Caco-2 (cell line): ENCODE measurements at regions not wholly inside any gene's neighbourhood (a gene's known extent, or its start where the extent isn't known, plus 50 kb on each side); places are given as distances from the start of the nearest gene placed in this dataset.
"Not testable (repeated sequence)": the region's sequence is repeated elsewhere in the genome, so short reads cannot be mapped to it uniquely, and the experiment has no call there.

Source experiments
- BruUV-seq: library from RNA; stranded (reverse); fragments of 400-500 nt; replicated peaks from 2 replicates; lab custom pipeline; 2021; lab: Mats Ljungman, UMichigan
- CTCF ChIA-PET: fragments of 300-600 bp; sonication (Branson Sonifier 250); formaldehyde crosslinking; loops from one replicate; lab custom pipeline; 2022; ENCODE audit warnings: antibody characterized with exemption; lab: Charles Lee
- POLR2A ChIA-PET: fragments of 300-600 bp; sonication (Branson Sonifier 250); formaldehyde crosslinking; loops from one replicate; lab custom pipeline; 2022; ENCODE audit warnings: antibody characterized with exemption; lab: Charles Lee
- DNase-seq, 2 experiments: peaks; one replicate each; pipeline versions ENCODE4 v3.0.0 to v3.0.0-alpha.2; 2020 to 2022
- H3K27me3 ChIP-seq: replicated peaks from 2 replicates; pipeline ENCODE4 v1.6.0; 2011; ENCODE audit warnings: low read length; ENCODE audit not compliant: control insufficient read depth, insufficient read depth
- H3K36me3 ChIP-seq: 2 replicates; pipeline ENCODE4 v1.5.1; 2011; ENCODE audit warnings: low read length; ENCODE audit not compliant: control insufficient read depth, insufficient read depth
- H3K4me1 ChIP-seq: fragments of 250-450 bp; sonication (Bioruptor Pico); 2 replicates; pipeline ENCODE4 v1.5.1; 2020; ENCODE audit warnings: mild to moderate bottlenecking
- H3K4me3 ChIP-seq: 2 replicates; pipeline ENCODE4 v1.5.1; 2011; ENCODE audit warnings: low read depth, mild to moderate bottlenecking, control low read depth, low read length
- H3K9me3 ChIP-seq: fragments of 250-450 bp; sonication (Bioruptor Pico); 2 replicates; pipeline ENCODE4 v1.5.1; 2020; ENCODE audit warnings: mild to moderate bottlenecking, moderate library complexity
- H3K27ac Mint-ChIP-seq: one replicate; pipeline ENCODE4 v1.8.0; 2022; ENCODE audit warnings: mixed read lengths; ENCODE audit not compliant: unreplicated experiment
- H3K27me3 Mint-ChIP-seq: one replicate; pipeline ENCODE4 v1.8.0; 2022; ENCODE audit warnings: mixed read lengths; ENCODE audit not compliant: insufficient read depth, unreplicated experiment
- H3K36me3 Mint-ChIP-seq: one replicate; pipeline ENCODE4 v1.8.0; 2022; ENCODE audit warnings: mild to moderate bottlenecking, mixed read lengths; ENCODE audit not compliant: insufficient read depth, unreplicated experiment
- H3K4me1 Mint-ChIP-seq: one replicate; pipeline ENCODE4 v1.8.0; 2022; ENCODE audit warnings: low read depth, mixed read lengths; ENCODE audit not compliant: unreplicated experiment
- H3K4me3 Mint-ChIP-seq: one replicate; pipeline ENCODE4 v1.8.0; 2022; ENCODE audit warnings: mild to moderate bottlenecking, moderate library complexity, mixed read lengths; ENCODE audit not compliant: unreplicated experiment
- H3K9me3 Mint-ChIP-seq: one replicate; pipeline ENCODE4 v1.8.0; 2022; ENCODE audit warnings: mixed read lengths; ENCODE audit not compliant: unreplicated experiment
- intact Hi-C: fragments of 100-400 bp; cut with micrococcal nuclease; formaldehyde crosslinking; loops from one replicate; pipeline ENCODE4 v1.10.0; 2022; ENCODE audit not compliant: unreplicated experiment

GRCh38 chr4:49161111-49161541 lies 175.1 kb downstream of the CWH43 start:
- H3K27me3 Mint-ChIP-seq, H3K9me3 Mint-ChIP-seq, H3K9me3 ChIP-seq, H3K36me3 ChIP-seq, DNase-seq, CTCF ChIA-PET, H3K27me3 ChIP-seq, H3K36me3 Mint-ChIP-seq, BruUV-seq, H3K4me1 Mint-ChIP-seq, intact Hi-C loops, H3K4me3 ChIP-seq, H3K4me3 Mint-ChIP-seq, POLR2A ChIA-PET, H3K27ac Mint-ChIP-seq, H3K4me1 ChIP-seq: not testable (repeated sequence)

GRCh38 chr4:49164916-49165315 lies 178.8 kb downstream of the CWH43 start:
- H3K4me3 ChIP-seq, H3K4me1 Mint-ChIP-seq, DNase-seq, POLR2A ChIA-PET, H3K27me3 ChIP-seq, CTCF ChIA-PET, H3K9me3 Mint-ChIP-seq, BruUV-seq, H3K27me3 Mint-ChIP-seq, H3K4me1 ChIP-seq, H3K9me3 ChIP-seq, H3K36me3 Mint-ChIP-seq, intact Hi-C loops, H3K27ac Mint-ChIP-seq, H3K4me3 Mint-ChIP-seq, H3K36me3 ChIP-seq: not testable (repeated sequence)

GRCh38 chr4:49177847-49178246 lies 191.8 kb downstream of the CWH43 start:
- H3K4me1 Mint-ChIP-seq, H3K36me3 Mint-ChIP-seq, H3K27ac Mint-ChIP-seq, POLR2A ChIA-PET, H3K36me3 ChIP-seq, H3K9me3 ChIP-seq, H3K27me3 ChIP-seq, BruUV-seq, H3K4me3 Mint-ChIP-seq, H3K27me3 Mint-ChIP-seq, intact Hi-C loops, DNase-seq, H3K4me3 ChIP-seq, CTCF ChIA-PET, H3K4me1 ChIP-seq: not testable (repeated sequence)
- H3K9me3 Mint-ChIP-seq, result peaks cover 12% of the 10 kb centered on the region

- H3K36me3 ChIP-seq, H3K9me3 Mint-ChIP-seq, H3K4me3 Mint-ChIP-seq, CTCF ChIA-PET, H3K27me3 Mint-ChIP-seq, intact Hi-C loops, DNase-seq, POLR2A ChIA-PET, H3K4me1 ChIP-seq, H3K27me3 ChIP-seq, BruUV-seq, H3K9me3 ChIP-seq, H3K4me3 ChIP-seq, H3K4me1 Mint-ChIP-seq, H3K36me3 Mint-ChIP-seq, H3K27ac Mint-ChIP-seq: not testable (repeated sequence)
Observed at GRCh38 chr4:49181088-49181487, 195.0 kb downstream of the CWH43 start.

GRCh38 chr4:49211396-49212194 lies 225.5 kb downstream of the CWH43 start:
- DNase-seq, H3K36me3 Mint-ChIP-seq, H3K36me3 ChIP-seq, H3K4me3 ChIP-seq, H3K27ac Mint-ChIP-seq, H3K4me1 Mint-ChIP-seq, H3K4me1 ChIP-seq, CTCF ChIA-PET, intact Hi-C loops, H3K27me3 Mint-ChIP-seq, POLR2A ChIA-PET, BruUV-seq, H3K27me3 ChIP-seq, H3K9me3 ChIP-seq, H3K9me3 Mint-ChIP-seq, H3K4me3 Mint-ChIP-seq: not testable (repeated sequence)

- BruUV-seq, H3K36me3 ChIP-seq, H3K27me3 Mint-ChIP-seq, H3K27me3 ChIP-seq, intact Hi-C loops, CTCF ChIA-PET, H3K4me1 ChIP-seq, DNase-seq, H3K9me3 ChIP-seq, H3K9me3 Mint-ChIP-seq, H3K27ac Mint-ChIP-seq, H3K36me3 Mint-ChIP-seq, H3K4me3 Mint-ChIP-seq, POLR2A ChIA-PET, H3K4me1 Mint-ChIP-seq, H3K4me3 ChIP-seq: not testable (repeated sequence)
Observed at GRCh38 chr4:49213250-49213649, 227.2 kb downstream of the CWH43 start.

GRCh38 chr4:49213750-49214149 lies 227.7 kb downstream of the CWH43 start:
- H3K4me1 ChIP-seq, BruUV-seq, H3K36me3 ChIP-seq, H3K4me1 Mint-ChIP-seq, H3K9me3 Mint-ChIP-seq, POLR2A ChIA-PET, H3K36me3 Mint-ChIP-seq, DNase-seq, H3K4me3 Mint-ChIP-seq, CTCF ChIA-PET, H3K27me3 ChIP-seq, intact Hi-C loops, H3K9me3 ChIP-seq, H3K27ac Mint-ChIP-seq, H3K27me3 Mint-ChIP-seq, H3K4me3 ChIP-seq: not testable (repeated sequence)
